ENCODE measurements at regions not wholly inside any gene's neighbourhood (a gene's known extent, or its start where the extent isn't known, plus 50 kb on each side); places are given as distances from the start of the nearest gene placed in this dataset.

GRCh38 chr1:81695741-81696140, 105.0 kb upstream of the ADGRL2 start:
- DNase-seq, result no peak
- H3K27me3 ChIP-seq, result no peaks in the 10 kb centered on the region

GRCh38 chr1:81693316-81693715, 107.4 kb upstream of the ADGRL2 start:
- no peak for ATAC-seq
- H3K27me3 ChIP-seq, result no peaks in the 10 kb centered on the region
- no peaks in the 10 kb centered on the region for H3K4me1 ChIP-seq
- H3K9me3 ChIP-seq, result no peaks in the 10 kb centered on the region
- H3K4me3 ChIP-seq, result no peak overlapping the region
- TF ChIP-seq, protein P1, sequence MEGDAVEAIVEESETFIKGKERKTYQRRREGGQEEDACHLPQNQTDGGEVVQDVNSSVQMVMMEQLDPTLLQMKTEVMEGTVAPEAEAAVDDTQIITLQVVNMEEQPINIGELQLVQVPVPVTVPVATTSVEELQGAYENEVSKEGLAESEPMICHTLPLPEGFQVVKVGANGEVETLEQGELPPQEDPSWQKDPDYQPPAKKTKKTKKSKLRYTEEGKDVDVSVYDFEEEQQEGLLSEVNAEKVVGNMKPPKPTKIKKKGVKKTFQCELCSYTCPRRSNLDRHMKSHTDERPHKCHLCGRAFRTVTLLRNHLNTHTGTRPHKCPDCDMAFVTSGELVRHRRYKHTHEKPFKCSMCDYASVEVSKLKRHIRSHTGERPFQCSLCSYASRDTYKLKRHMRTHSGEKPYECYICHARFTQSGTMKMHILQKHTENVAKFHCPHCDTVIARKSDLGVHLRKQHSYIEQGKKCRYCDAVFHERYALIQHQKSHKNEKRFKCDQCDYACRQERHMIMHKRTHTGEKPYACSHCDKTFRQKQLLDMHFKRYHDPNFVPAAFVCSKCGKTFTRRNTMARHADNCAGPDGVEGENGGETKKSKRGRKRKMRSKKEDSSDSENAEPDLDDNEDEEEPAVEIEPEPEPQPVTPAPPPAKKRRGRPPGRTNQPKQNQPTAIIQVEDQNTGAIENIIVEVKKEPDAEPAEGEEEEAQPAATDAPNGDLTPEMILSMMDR (IDR thresholded peaks at IDR 0.05), result no peak
- intact Hi-C loops (cut with DNase I), result no loop called here
- no peak for DNase-seq
- no peak overlapping the region for H3K27ac ChIP-seq
- H3K36me3 ChIP-seq, result no peaks in the 10 kb centered on the region

More at GRCh38 chr1:81695741-81696140, 105.0 kb upstream of the ADGRL2 start:
- H3K4me3 ChIP-seq, result no peak overlapping the region
- peak; percentile 43 for ATAC-seq
- no peaks in the 10 kb centered on the region for H3K4me1 ChIP-seq
- H3K9me3 ChIP-seq, result no peaks in the 10 kb centered on the region
- TF ChIP-seq, protein P1 (IDR thresholded peaks at IDR 0.05), result no peak
- intact Hi-C loops (cut with DNase I), result no loop called here
- H3K36me3 ChIP-seq, result no peaks in the 10 kb centered on the region
- H3K27ac ChIP-seq, result no peak overlapping the region

DNA sequence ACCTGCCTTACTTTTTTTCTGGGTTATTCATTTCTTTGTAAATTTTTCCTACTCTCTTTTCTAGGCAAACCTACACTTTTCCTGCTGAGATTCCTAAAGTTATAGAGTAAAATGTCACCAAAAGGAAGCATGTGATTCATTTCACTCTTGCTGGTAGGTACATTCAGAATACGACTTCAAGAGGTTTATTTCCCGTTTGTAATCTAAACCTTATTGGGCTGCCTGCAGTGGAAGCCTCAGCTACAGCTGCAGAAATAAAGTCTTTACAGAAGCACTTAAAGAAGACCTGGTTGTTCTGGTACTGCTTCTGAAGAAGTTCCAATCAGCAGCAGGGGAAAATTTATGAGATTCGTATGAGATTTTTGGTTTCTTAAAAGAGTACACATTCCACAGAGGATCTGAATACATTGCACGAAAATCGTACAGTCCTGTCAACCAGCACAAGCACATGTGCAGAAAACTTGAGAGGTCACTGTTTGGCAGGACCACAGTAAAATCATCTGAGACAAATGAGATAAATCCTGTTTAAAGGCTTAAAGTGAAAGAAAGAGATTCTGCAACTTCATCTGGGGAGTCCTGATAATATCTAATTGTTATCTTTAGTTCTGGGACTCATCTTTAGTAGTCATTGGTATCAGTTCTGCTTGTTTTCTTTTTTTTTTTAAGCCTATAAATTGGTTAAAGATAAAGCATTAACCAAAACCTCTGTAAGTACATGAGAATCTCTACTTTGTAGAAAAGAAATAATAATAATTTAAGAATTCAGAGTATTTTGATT, 109.9 kb upstream of the ADGRL2 start:
- TF ChIP-seq, protein P1 (IDR thresholded peaks at IDR 0.05), result no peak

GRCh38 chr1:81689531-81689941, 111.2 kb upstream of the ADGRL2 start:
- intact Hi-C loops (cut with DNase I), result no loop called here
- Histone ChIP-seq H3K4me3 (no peak overlapping the region), H3K4me1 (no peaks in the 10 kb centered on the region), H3K27me3 (no peaks in the 10 kb centered on the region), H3K27ac (no peak overlapping the region), H3K36me3 (no peaks in the 10 kb centered on the region), H3K9me3 (no peaks in the 10 kb centered on the region)
- DNase-seq, result no peak
- peak; percentile 31 for ATAC-seq
- TF ChIP-seq, protein P1 (IDR thresholded peaks at IDR 0.05), result no peak

More for the DNA sequence above, 109.9 kb upstream of the ADGRL2 start:
- intact Hi-C loops (cut with DNase I), result no loop called here
- Histone ChIP-seq H3K27ac (no peak overlapping the region), H3K27me3 (no peaks in the 10 kb centered on the region), H3K4me3 (no peak overlapping the region), H3K9me3 (no peaks in the 10 kb centered on the region), H3K4me1 (no peaks in the 10 kb centered on the region), H3K36me3 (no peaks in the 10 kb centered on the region)
- DNase-seq, result no peak
- ATAC-seq, result no peak

DNA sequence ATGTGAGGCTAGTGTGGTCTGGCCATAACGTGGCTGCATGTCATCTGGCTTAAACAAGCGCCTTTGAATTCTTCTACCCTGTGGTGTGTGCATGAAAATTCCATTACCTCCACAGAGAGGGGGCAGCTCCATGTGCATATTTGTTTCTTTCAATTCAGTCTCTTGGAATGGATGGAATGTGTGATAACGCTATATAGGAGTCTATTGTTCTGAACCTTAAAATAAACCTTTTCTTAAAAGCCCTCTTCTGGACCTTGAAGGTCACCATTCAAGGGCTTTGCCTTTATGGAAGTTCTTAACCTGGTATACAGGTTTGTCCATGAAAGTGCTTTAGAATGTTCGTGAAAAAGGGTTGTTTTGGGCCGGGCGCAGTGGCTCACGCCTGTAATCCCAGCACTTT, 118.2 kb upstream of the ADGRL2 start:
- TF ChIP-seq, protein P1 (IDR thresholded peaks at IDR 0.05), result no peak

More for the DNA sequence above, 118.2 kb upstream of the ADGRL2 start:
- no peak overlapping the region for H3K4me3 ChIP-seq
- no peak for DNase-seq
- ATAC-seq, result peak; percentile 71
- H3K36me3 ChIP-seq, result no peaks in the 10 kb centered on the region
- no peak overlapping the region for H3K27ac ChIP-seq
- no peaks in the 10 kb centered on the region for H3K9me3 ChIP-seq
- no peaks in the 10 kb centered on the region for H3K27me3 ChIP-seq
- intact Hi-C loops (cut with DNase I), result no loop called here
- H3K4me1 ChIP-seq, result peaks cover 8% of the 10 kb centered on the region
